ENCODE measurements at regions not wholly inside any gene's neighbourhood (a gene's known extent, or its start where the extent isn't known, plus 50 kb on each side); places are given as distances from the start of the nearest gene placed in this dataset.

GRCh38 chr12:92338671-92339070, 193.0 kb upstream of the BTG1 start:
- Histone ChIP-seq H3K9ac (ENCODE audit: low read length) (no peak overlapping the region), H3K4me1 (ENCODE audit: insufficient read depth, low read length) (peaks cover 7% of the 10 kb centered on the region; the same call in 1 of the 2 replicates), H3F3A (ENCODE audit: low read length, unreplicated experiment) (no peaks in the 10 kb centered on the region), H3K9me3 (ENCODE audit: low read length) (no peaks in the 10 kb centered on the region), H3K9me2 (replicated peaks; ENCODE audit: low read length) (no peaks in the 10 kb centered on the region), H3K27me3 (ENCODE audit: low read length) (no peaks in the 10 kb centered on the region), H3K27ac (ENCODE audit: low read length) (no peak overlapping the region), H3K36me3 (ENCODE audit: low read depth, low read length) (no peaks in the 10 kb centered on the region), H3K4me3 (ENCODE audit: low read length) (no peak overlapping the region), H3K79me2 (ENCODE audit: low read length) (no peaks in the 10 kb centered on the region), H2AFZ (ENCODE audit: low read length) (no peak overlapping the region), H4K20me1 (ENCODE audit: low read length) (no peaks in the 10 kb centered on the region), H3K4me2 (ENCODE audit: low read length) (no peak overlapping the region)
- no peak for DNase-seq
- TF ChIP-seq EZH2phosphoT487 (IDR thresholded peaks at IDR 0.05; ENCODE audit: borderline replicate concordance, low read length) = no peak
- TF ChIP-seq CTCF (conservative IDR thresholded peaks at IDR 0.05; ENCODE audit: low read depth, low read length) = no peak
- no peak for TF ChIP-seq EZH2 (IDR thresholded peaks at IDR 0.05; ENCODE audit: low read length, unreplicated experiment)
- intact Hi-C loops (cut with micrococcal nuclease) = no loop called here
- ChIA-PET POLR2A (ENCODE audit: unreplicated experiment) (no interaction called here), CTCF (no interaction called here)
- BruUV-seq (replicated peaks) = no TSS peak
- no peak for ATAC-seq

GRCh38 chr12:92338102-92338501, 192.5 kb upstream of the BTG1 start:
- Histone ChIP-seq H3K27ac (ENCODE audit: low read length) (no peak overlapping the region), H3K79me2 (ENCODE audit: low read length) (no peaks in the 10 kb centered on the region), H3K9me2 (replicated peaks; ENCODE audit: low read length) (no peaks in the 10 kb centered on the region), H3K36me3 (ENCODE audit: low read depth, low read length) (no peaks in the 10 kb centered on the region), H3K27me3 (ENCODE audit: low read length) (no peaks in the 10 kb centered on the region), H2AFZ (ENCODE audit: low read length) (no peak overlapping the region), H3K4me1 (ENCODE audit: insufficient read depth, low read length) (peaks cover 7% of the 10 kb centered on the region; the same call in 1 of the 2 replicates), H3K4me2 (ENCODE audit: low read length) (no peak overlapping the region), H3K9ac (ENCODE audit: low read length) (no peak overlapping the region), H3K4me3 (ENCODE audit: low read length) (no peak overlapping the region), H3F3A (ENCODE audit: low read length, unreplicated experiment) (no peaks in the 10 kb centered on the region), H4K20me1 (ENCODE audit: low read length) (no peaks in the 10 kb centered on the region), H3K9me3 (ENCODE audit: low read length) (no peaks in the 10 kb centered on the region)
- ChIA-PET POLR2A (ENCODE audit: unreplicated experiment) (no interaction called here), CTCF (no interaction called here)
- TF ChIP-seq EZH2phosphoT487 (IDR thresholded peaks at IDR 0.05; ENCODE audit: borderline replicate concordance, low read length) (no peak), EZH2 (IDR thresholded peaks at IDR 0.05; ENCODE audit: low read length, unreplicated experiment) (no peak), CTCF (conservative IDR thresholded peaks at IDR 0.05; ENCODE audit: low read depth, low read length) (no peak)
- intact Hi-C loops (cut with micrococcal nuclease) = no loop called here
- DNase-seq (no peak), ATAC-seq (no peak)
- no TSS peak for BruUV-seq (replicated peaks)

- Histone ChIP-seq H3K4me1 (ENCODE audit: insufficient read depth, low read length) (peaks cover 7% of the 10 kb centered on the region; the same call in 1 of the 2 replicates), H3K4me2 (ENCODE audit: low read length) (peak overlapping the region; percentile 45; the same call in 1 of the 2 replicates), H3K36me3 (ENCODE audit: low read depth, low read length) (no peaks in the 10 kb centered on the region), H3K9me2 (replicated peaks; ENCODE audit: low read length) (no peaks in the 10 kb centered on the region), H3K79me2 (ENCODE audit: low read length) (no peaks in the 10 kb centered on the region), H3K27me3 (ENCODE audit: low read length) (no peaks in the 10 kb centered on the region), H4K20me1 (ENCODE audit: low read length) (no peaks in the 10 kb centered on the region), H2AFZ (ENCODE audit: low read length) (no peak overlapping the region), H3F3A (ENCODE audit: low read length, unreplicated experiment) (no peaks in the 10 kb centered on the region), H3K27ac (ENCODE audit: low read length) (no peak overlapping the region), H3K9ac (ENCODE audit: low read length) (no peak overlapping the region), H3K9me3 (ENCODE audit: low read length) (no peaks in the 10 kb centered on the region), H3K4me3 (ENCODE audit: low read length) (no peak overlapping the region)
- ATAC-seq (peak; percentile 93), DNase-seq (peak; percentile 77)
- BruUV-seq (replicated peaks) = no TSS peak
- ChIA-PET CTCF (no interaction called here), POLR2A (ENCODE audit: unreplicated experiment) (no interaction called here)
- TF ChIP-seq EZH2 (IDR thresholded peaks at IDR 0.05; ENCODE audit: low read length, unreplicated experiment) = no peak
- TF ChIP-seq CTCF (conservative IDR thresholded peaks at IDR 0.05; ENCODE audit: low read depth, low read length) = no peak
- no peak for TF ChIP-seq EZH2phosphoT487 (IDR thresholded peaks at IDR 0.05; ENCODE audit: borderline replicate concordance, low read length)
- intact Hi-C loops (cut with micrococcal nuclease) = no loop called here
Measured at GRCh38 chr12:92337128-92337527, 191.5 kb upstream of the BTG1 start.
